ENCODE measurements at regions not wholly inside any gene's neighbourhood (a gene's known extent, or its start where the extent isn't known, plus 50 kb on each side); places are given as distances from the start of the nearest gene placed in this dataset.

- no peak for TF ChIP-seq CTCF (IDR thresholded peaks at IDR 0.05 in 4 of 5, conservative IDR thresholded peaks at IDR 0.05 in 1 of 5)
- TF ChIP-seq POLR2A (IDR thresholded peaks at IDR 0.05): no peak
These were observed 154.8 kb upstream of the AGA start for GRCh38 chr4:177596991-177597390.

All from gastrocnemius medialis (tissue), 4 donors.